ENCODE measurements at regions not wholly inside any gene's neighbourhood (a gene's known extent, or its start where the extent isn't known, plus 50 kb on each side); places are given as distances from the start of the nearest gene placed in this dataset.
A peak's percentile ranks its signal among the peaks of the same experiment; 100 is the strongest.

DNA sequence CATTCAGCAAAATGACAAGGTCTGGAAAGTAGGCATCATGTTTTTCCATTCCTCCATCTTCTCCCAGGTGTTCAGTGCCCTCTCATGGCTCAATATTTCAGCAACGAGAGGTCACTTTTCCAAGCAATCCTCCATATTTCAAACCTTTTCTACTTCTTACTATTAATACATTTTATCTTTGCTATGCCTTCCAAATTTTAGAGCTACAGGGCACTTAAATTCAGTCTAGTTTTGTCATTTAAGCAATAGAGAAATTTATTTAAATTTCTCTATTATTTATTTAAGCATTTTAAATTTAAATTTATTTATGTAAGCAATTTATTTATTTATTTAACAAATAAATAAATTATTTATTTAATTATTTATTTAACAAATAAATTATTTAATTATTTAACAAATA, 305.1 kb upstream of the ANXA10 start:
- no peaks in the 10 kb centered on the region for H3K27me3 Mint-ChIP-seq (ENCODE audit: low read depth)
- H3K9me3 Mint-ChIP-seq, result no peaks in the 10 kb centered on the region
- no peak overlapping the region for H3K27ac Mint-ChIP-seq
- peaks cover 9% of the 10 kb centered on the region for H3K4me1 Mint-ChIP-seq
- no peaks in the 10 kb centered on the region for H3K36me3 Mint-ChIP-seq
- DNase-seq (ENCODE audit: low spot score) (no peak), ATAC-seq (no peak)
- ChIA-PET POLR2A (no interaction called here), CTCF (no interaction called here)
- TF ChIP-seq HMGA2 (CRISPR knock-in tag; IDR thresholded peaks at IDR 0.05) (peak; percentile 92), ZNF232 (CRISPR knock-in tag; IDR thresholded peaks at IDR 0.05) (no peak)
- no peak overlapping the region for H3K4me3 Mint-ChIP-seq

DNA sequence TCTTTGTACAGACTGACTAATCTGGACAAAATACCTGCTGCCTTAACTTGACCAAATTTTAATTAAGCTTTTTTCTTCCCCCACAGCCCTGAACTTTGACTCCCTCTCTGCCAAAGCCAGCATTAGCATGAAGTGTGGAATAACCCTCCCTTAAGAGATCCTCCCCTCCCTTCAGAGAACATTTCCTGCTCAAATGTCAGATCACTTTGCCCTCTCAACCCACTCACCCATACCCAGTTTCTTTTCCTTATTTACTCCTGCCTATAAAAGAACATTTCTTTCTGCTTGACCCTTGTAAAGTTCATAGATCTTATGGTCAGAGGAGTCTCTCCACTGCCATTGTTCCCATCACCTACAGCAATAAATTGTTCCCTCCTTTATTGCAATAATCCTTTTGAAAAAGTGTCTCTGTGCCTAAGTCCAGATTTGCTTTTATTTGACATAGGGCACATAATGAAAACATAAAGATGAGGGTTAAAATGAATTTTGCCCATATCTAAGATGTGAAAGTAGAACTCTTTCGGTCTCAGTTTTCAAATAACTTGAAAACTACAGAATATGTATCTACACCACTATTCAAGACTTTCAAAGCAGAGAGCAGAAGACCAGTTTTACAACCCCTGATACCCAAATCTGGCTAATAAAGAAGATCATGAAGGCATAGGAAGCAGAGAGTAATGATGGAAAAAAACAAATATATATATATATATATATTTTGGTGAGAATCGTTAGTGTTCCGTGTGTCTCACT, 289.7 kb upstream of the ANXA10 start:
- ATAC-seq (no peak), DNase-seq (ENCODE audit: low spot score) (no peak)
- H3K9me3 Mint-ChIP-seq, result no peaks in the 10 kb centered on the region
- H3K4me3 Mint-ChIP-seq, result no peak overlapping the region
- H3K4me1 Mint-ChIP-seq, result no peaks in the 10 kb centered on the region; the same call in none of the 2 replicates
- POLR2A ChIA-PET, result no interaction called here
- no peak overlapping the region for H3K27ac Mint-ChIP-seq
- CTCF ChIA-PET, result no interaction called here
- TF ChIP-seq ZNF416 (CRISPR knock-in tag; IDR thresholded peaks at IDR 0.05) (no peak), ZNF671 (CRISPR knock-in tag; IDR thresholded peaks at IDR 0.05) (no peak), TP53 (CRISPR knock-in tag; IDR thresholded peaks at IDR 0.05) (no peak), FOXK1 (CRISPR knock-in tag; IDR thresholded peaks at IDR 0.05) (no peak), ATF2 (CRISPR knock-in tag; IDR thresholded peaks at IDR 0.05; ENCODE audit: borderline replicate concordance, low read depth) (no peak), GABPB1 (CRISPR knock-in tag; IDR thresholded peaks at IDR 0.05) (no peak), E2F4 (CRISPR knock-in tag; IDR thresholded peaks at IDR 0.05; ENCODE audit: borderline replicate concordance, low read depth) (no peak), ELF4 (CRISPR knock-in tag; IDR thresholded peaks at IDR 0.05; ENCODE audit: low read depth) (no peak), USF2 (CRISPR knock-in tag; IDR thresholded peaks at IDR 0.05) (no peak), NR2C2 (CRISPR knock-in tag; IDR thresholded peaks at IDR 0.05) (no peak), HMGXB4 (CRISPR knock-in tag; IDR thresholded peaks at IDR 0.05) (no peak)
- TF ChIP-seq, protein P1, sequence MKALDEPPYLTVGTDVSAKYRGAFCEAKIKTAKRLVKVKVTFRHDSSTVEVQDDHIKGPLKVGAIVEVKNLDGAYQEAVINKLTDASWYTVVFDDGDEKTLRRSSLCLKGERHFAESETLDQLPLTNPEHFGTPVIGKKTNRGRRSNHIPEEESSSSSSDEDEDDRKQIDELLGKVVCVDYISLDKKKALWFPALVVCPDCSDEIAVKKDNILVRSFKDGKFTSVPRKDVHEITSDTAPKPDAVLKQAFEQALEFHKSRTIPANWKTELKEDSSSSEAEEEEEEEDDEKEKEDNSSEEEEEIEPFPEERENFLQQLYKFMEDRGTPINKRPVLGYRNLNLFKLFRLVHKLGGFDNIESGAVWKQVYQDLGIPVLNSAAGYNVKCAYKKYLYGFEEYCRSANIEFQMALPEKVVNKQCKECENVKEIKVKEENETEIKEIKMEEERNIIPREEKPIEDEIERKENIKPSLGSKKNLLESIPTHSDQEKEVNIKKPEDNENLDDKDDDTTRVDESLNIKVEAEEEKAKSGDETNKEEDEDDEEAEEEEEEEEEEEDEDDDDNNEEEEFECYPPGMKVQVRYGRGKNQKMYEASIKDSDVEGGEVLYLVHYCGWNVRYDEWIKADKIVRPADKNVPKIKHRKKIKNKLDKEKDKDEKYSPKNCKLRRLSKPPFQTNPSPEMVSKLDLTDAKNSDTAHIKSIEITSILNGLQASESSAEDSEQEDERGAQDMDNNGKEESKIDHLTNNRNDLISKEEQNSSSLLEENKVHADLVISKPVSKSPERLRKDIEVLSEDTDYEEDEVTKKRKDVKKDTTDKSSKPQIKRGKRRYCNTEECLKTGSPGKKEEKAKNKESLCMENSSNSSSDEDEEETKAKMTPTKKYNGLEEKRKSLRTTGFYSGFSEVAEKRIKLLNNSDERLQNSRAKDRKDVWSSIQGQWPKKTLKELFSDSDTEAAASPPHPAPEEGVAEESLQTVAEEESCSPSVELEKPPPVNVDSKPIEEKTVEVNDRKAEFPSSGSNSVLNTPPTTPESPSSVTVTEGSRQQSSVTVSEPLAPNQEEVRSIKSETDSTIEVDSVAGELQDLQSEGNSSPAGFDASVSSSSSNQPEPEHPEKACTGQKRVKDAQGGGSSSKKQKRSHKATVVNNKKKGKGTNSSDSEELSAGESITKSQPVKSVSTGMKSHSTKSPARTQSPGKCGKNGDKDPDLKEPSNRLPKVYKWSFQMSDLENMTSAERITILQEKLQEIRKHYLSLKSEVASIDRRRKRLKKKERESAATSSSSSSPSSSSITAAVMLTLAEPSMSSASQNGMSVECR (CRISPR knock-in tag; IDR thresholded peaks at IDR 0.05; ENCODE audit: borderline replicate concordance), result no peak
- TF ChIP-seq, protein P2, sequence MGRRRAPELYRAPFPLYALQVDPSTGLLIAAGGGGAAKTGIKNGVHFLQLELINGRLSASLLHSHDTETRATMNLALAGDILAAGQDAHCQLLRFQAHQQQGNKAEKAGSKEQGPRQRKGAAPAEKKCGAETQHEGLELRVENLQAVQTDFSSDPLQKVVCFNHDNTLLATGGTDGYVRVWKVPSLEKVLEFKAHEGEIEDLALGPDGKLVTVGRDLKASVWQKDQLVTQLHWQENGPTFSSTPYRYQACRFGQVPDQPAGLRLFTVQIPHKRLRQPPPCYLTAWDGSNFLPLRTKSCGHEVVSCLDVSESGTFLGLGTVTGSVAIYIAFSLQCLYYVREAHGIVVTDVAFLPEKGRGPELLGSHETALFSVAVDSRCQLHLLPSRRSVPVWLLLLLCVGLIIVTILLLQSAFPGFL (CRISPR knock-in tag; IDR thresholded peaks at IDR 0.05; ENCODE audit: borderline replicate concordance), result no peak
- no peaks in the 10 kb centered on the region for H3K36me3 Mint-ChIP-seq
- no peaks in the 10 kb centered on the region for H3K27me3 Mint-ChIP-seq (ENCODE audit: low read depth)
